ENCODE measurements at regions not wholly inside any gene's neighbourhood (a gene's known extent, or its start where the extent isn't known, plus 50 kb on each side); places are given as distances from the start of the nearest gene placed in this dataset.

GRCh38 chr6:14365393-14365792 lies 247.8 kb downstream of the CD83 start:
- TF ChIP-seq ATF3 (IDR thresholded peaks at IDR 0.05; ENCODE audit: borderline replicate concordance, extremely low read depth, low read depth, low read length) (no peak), TAF1 (IDR thresholded peaks at IDR 0.05; ENCODE audit: borderline replicate concordance, low read depth, low read length) (no peak), NFYB (IDR thresholded peaks at IDR 0.05; ENCODE audit: insufficient read depth, low read depth, low read length) (no peak), HDGF (IDR thresholded peaks at IDR 0.05) (no peak), EGR1 (IDR thresholded peaks at IDR 0.05; ENCODE audit: borderline replicate concordance in 1 of 2, low read depth in 2 of 2, low read length in 2 of 2) (no peak), GABPA (IDR thresholded peaks at IDR 0.05; ENCODE audit: low read depth) (no peak), NKRF (conservative IDR thresholded peaks at IDR 0.05) (no peak), YY1 (IDR thresholded peaks at IDR 0.05; ENCODE audit: low read depth, low read length) (no peak), ZNF274 (IDR thresholded peaks at IDR 0.05; ENCODE audit: insufficient read depth, insufficient read length) (no peak), DPF2 (IDR thresholded peaks at IDR 0.05) (no peak), RAD21 (IDR thresholded peaks at IDR 0.05; ENCODE audit: insufficient read depth, low read depth, low read length) (no peak), CTCF (IDR thresholded peaks at IDR 0.05 in 2 of 3, conservative IDR thresholded peaks at IDR 0.05 in 1 of 3; ENCODE audit: control insufficient read depth in 2 of 3, extremely low read depth in 1 of 3, insufficient read depth in 1 of 3, low read depth in 3 of 3, low read length in 3 of 3) (no peak)

Measured in GM12878 (cell line).